ENCODE measurements at regions not wholly inside any gene's neighbourhood (a gene's known extent, or its start where the extent isn't known, plus 50 kb on each side); places are given as distances from the start of the nearest gene placed in this dataset.

DNA sequence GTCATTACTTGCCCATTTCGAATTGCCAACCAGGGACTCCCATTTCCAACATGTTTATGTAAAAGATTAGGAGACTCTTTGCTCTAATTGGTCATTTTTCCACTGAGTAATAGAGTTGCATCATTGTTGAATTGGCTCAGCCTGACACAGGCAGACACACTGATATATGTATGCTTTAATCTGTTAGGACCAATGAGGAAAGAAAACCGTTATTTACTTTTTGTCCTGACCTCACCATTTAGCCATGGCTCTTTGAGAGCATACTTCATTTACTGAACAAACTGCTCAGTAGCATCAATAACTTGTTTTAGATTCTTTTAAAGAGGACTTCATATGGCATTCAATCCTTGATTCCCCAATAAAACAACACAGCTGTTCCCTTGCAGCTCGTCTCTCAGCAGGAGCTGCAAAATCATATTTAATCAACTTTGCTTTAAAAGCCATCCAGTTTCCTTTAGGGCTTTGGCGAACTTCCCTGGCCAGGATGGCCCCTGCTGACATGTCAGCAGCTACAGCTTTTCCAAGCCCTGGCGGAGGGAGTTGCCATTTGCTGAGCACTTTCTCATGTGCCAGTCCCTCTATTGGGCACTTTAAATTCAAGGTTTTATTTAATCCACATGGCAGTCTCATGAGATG is 251.5 kb upstream of the TNC start:
- no peak for TF ChIP-seq SIN3A (IDR thresholded peaks at IDR 0.05; ENCODE audit: borderline replicate concordance, low read depth, low read length)
- TF ChIP-seq, protein P1, sequence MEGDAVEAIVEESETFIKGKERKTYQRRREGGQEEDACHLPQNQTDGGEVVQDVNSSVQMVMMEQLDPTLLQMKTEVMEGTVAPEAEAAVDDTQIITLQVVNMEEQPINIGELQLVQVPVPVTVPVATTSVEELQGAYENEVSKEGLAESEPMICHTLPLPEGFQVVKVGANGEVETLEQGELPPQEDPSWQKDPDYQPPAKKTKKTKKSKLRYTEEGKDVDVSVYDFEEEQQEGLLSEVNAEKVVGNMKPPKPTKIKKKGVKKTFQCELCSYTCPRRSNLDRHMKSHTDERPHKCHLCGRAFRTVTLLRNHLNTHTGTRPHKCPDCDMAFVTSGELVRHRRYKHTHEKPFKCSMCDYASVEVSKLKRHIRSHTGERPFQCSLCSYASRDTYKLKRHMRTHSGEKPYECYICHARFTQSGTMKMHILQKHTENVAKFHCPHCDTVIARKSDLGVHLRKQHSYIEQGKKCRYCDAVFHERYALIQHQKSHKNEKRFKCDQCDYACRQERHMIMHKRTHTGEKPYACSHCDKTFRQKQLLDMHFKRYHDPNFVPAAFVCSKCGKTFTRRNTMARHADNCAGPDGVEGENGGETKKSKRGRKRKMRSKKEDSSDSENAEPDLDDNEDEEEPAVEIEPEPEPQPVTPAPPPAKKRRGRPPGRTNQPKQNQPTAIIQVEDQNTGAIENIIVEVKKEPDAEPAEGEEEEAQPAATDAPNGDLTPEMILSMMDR (IDR thresholded peaks at IDR 0.05) = no peak

All from SK-N-SH (cell line).